Astrocyte (in vitro differentiated cells and primary cell): ENCODE measurements at regions not wholly inside any gene's neighbourhood (a gene's known extent, or its start where the extent isn't known, plus 50 kb on each side); places are given as distances from the start of the nearest gene placed in this dataset.

Experiments used
- DNase-seq: peaks from one replicate; pipeline ENCODE4 v3.0.0-alpha.2; 2010; ENCODE audit warnings: low read depth
- FAIRE-seq: peaks from 2 replicates; lab custom pipeline; 2011; peaks lifted over from hg19 to GRCh38; lab: Jason Lieb, UNC
- H2AFZ ChIP-seq: 2 replicates; pipeline ENCODE4 v1.6.0; 2012; ENCODE audit warnings: low read depth, low read length, inconsistent platforms
- H3K27ac ChIP-seq: 2 replicates; pipeline ENCODE4 v1.5.1; 2011; ENCODE audit warnings: low read depth, low read length, inconsistent platforms
- H3K27me3 ChIP-seq: 2 replicates; pipeline ENCODE4 v1.6.0; 2011; ENCODE audit warnings: low read length, inconsistent platforms; ENCODE audit not compliant: insufficient read depth
- H3K36me3 ChIP-seq: 2 replicates; pipeline ENCODE4 v1.5.1; 2011; ENCODE audit warnings: low read length, inconsistent platforms; ENCODE audit not compliant: insufficient read depth
- H3K4me1 ChIP-seq: 2 replicates; pipeline ENCODE4 v1.5.1; 2011; ENCODE audit warnings: low read length, inconsistent platforms; ENCODE audit not compliant: insufficient read depth
- H3K4me2 ChIP-seq: 2 replicates; pipeline ENCODE4 v1.6.0; 2012; ENCODE audit warnings: low read length, inconsistent platforms
- H3K4me3 ChIP-seq: 2 replicates; pipeline ENCODE4 v1.5.1; 2011; ENCODE audit warnings: low read depth, mild to moderate bottlenecking, low read length, inconsistent platforms; ENCODE audit not compliant: insufficient read depth
- H3K79me2 ChIP-seq: 2 replicates; pipeline ENCODE4 v1.6.0; 2012; ENCODE audit warnings: mild to moderate bottlenecking, low read length, inconsistent platforms; ENCODE audit not compliant: insufficient read depth
- H3K9ac ChIP-seq: 2 replicates; pipeline ENCODE4 v1.6.0; 2012; ENCODE audit warnings: mild to moderate bottlenecking, low read length, inconsistent platforms
- H3K9me3 ChIP-seq: 2 replicates; pipeline ENCODE4 v1.5.1; 2012; ENCODE audit warnings: low read depth, mild to moderate bottlenecking, low read length, inconsistent platforms; ENCODE audit not compliant: insufficient read depth
- H4K20me1 ChIP-seq: 2 replicates; pipeline ENCODE4 v1.6.0; 2012; ENCODE audit warnings: low read length, inconsistent platforms; ENCODE audit not compliant: insufficient read depth
- H3K27ac Mint-ChIP-seq: one replicate; pipeline ENCODE4 v1.8.0; 2021; ENCODE audit warnings: mild to moderate bottlenecking, mixed read lengths; ENCODE audit not compliant: unreplicated experiment
- H3K27me3 Mint-ChIP-seq: one replicate; pipeline ENCODE4 v1.8.0; 2021; ENCODE audit warnings: low read depth, mixed read lengths; ENCODE audit not compliant: unreplicated experiment
- H3K36me3 Mint-ChIP-seq: one replicate; pipeline ENCODE4 v1.8.0; 2021; ENCODE audit warnings: low read depth, mixed read lengths; ENCODE audit not compliant: unreplicated experiment
- H3K4me1 Mint-ChIP-seq: one replicate; pipeline ENCODE4 v1.8.0; 2021; ENCODE audit warnings: low read depth, mixed read lengths; ENCODE audit not compliant: unreplicated experiment
- H3K4me3 Mint-ChIP-seq: one replicate; pipeline ENCODE4 v1.8.0; 2021; ENCODE audit warnings: mild to moderate bottlenecking, moderate library complexity, mixed read lengths; ENCODE audit not compliant: unreplicated experiment
- H3K9me3 Mint-ChIP-seq: one replicate; pipeline ENCODE4 v1.8.0; 2021; ENCODE audit warnings: mild to moderate bottlenecking, mixed read lengths; ENCODE audit not compliant: unreplicated experiment
- CTCF ChIP-seq: IDR thresholded peaks from 2 replicates; pipeline ENCODE4 v1.5.1; 2011; ENCODE audit warnings: low read depth, mild to moderate bottlenecking, inconsistent platforms, low read length, moderate library complexity; ENCODE audit not compliant: insufficient read depth
- EZH2 ChIP-seq: IDR thresholded peaks from 2 replicates; pipeline ENCODE4 v1.6.1; 2012; ENCODE audit warnings: mild to moderate bottlenecking, low read length, inconsistent platforms; ENCODE audit not compliant: insufficient read depth

- no peak for TF ChIP-seq CTCF
- no peak for TF ChIP-seq EZH2
- Histone ChIP-seq H3K36me3 (no peaks in the 10 kb centered on the region), H3K27me3 (no peaks in the 10 kb centered on the region), H3K79me2 (no peaks in the 10 kb centered on the region), H4K20me1 (no peaks in the 10 kb centered on the region), H3K9me3 (no peaks in the 10 kb centered on the region), H3K4me3 (no peak overlapping the region), H3K4me1 (no peaks in the 10 kb centered on the region), H3K9ac (no peak overlapping the region), H2AFZ (no peak overlapping the region), H3K27ac (no peak overlapping the region), H3K4me2 (no peak overlapping the region)
- Mint-ChIP-seq H3K4me1 (peaks cover 9% of the 10 kb centered on the region), H3K4me3 (no peak overlapping the region), H3K36me3 (peaks cover 1% of the 10 kb centered on the region), H3K27me3 (no peaks in the 10 kb centered on the region), H3K27ac (no peak overlapping the region), H3K9me3 (no peaks in the 10 kb centered on the region)
- FAIRE-seq (no peak), DNase-seq (no peak)
Measured at GRCh38 chr2:144215207-144215606, 304.7 kb downstream of the ZEB2 start.

- Mint-ChIP-seq H3K27me3 (no peaks in the 10 kb centered on the region), H3K9me3 (no peaks in the 10 kb centered on the region), H3K27ac (no peak overlapping the region), H3K4me3 (no peak overlapping the region), H3K4me1 (peaks cover 9% of the 10 kb centered on the region), H3K36me3 (peaks cover 1% of the 10 kb centered on the region)
- no peaks in the 10 kb centered on the region for H3K79me2 ChIP-seq
- no peak for FAIRE-seq
- no peaks in the 10 kb centered on the region for H4K20me1 ChIP-seq
- no peak overlapping the region for H3K4me2 ChIP-seq
- no peaks in the 10 kb centered on the region for H3K4me1 ChIP-seq
- no peak for DNase-seq
- no peak for TF ChIP-seq EZH2
- TF ChIP-seq CTCF, result no peak
- no peaks in the 10 kb centered on the region for H3K36me3 ChIP-seq
- no peak overlapping the region for H3K27ac ChIP-seq
- no peaks in the 10 kb centered on the region for H3K27me3 ChIP-seq
- no peak overlapping the region for H3K9ac ChIP-seq
- no peaks in the 10 kb centered on the region for H3K9me3 ChIP-seq
- no peak overlapping the region for H2AFZ ChIP-seq
- H3K4me3 ChIP-seq, result no peak overlapping the region
Measured at GRCh38 chr2:144213797-144214196, 306.1 kb downstream of the ZEB2 start.

DNA sequence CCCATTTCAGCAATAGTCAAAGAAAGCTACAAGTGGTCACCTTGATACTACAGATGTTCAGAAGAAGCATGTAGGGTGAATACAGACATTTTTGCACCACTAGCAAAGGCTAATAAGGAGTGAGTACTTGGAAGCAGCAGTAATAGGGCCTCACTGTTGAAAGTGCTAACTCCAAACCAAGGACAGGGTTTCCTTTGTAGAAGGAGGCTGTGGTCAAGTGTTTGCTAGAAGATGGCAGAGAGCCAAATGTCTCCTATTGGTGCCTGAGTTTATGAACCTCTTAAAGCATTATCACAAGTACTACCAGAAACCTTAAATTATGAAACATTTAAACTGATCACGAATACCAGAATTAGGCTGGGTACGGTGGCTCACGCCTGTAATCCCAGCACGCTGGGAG, 308.1 kb downstream of the ZEB2 start:
- Mint-ChIP-seq H3K27me3 (no peaks in the 10 kb centered on the region), H3K27ac (no peak overlapping the region), H3K4me3 (no peak overlapping the region), H3K9me3 (no peaks in the 10 kb centered on the region), H3K4me1 (peaks cover 9% of the 10 kb centered on the region), H3K36me3 (peaks cover 1% of the 10 kb centered on the region)
- H3K27ac ChIP-seq, result no peak overlapping the region
- no peaks in the 10 kb centered on the region for H3K27me3 ChIP-seq
- H3K4me2 ChIP-seq, result no peak overlapping the region
- DNase-seq, result no peak
- no peak overlapping the region for H2AFZ ChIP-seq
- no peak for FAIRE-seq
- no peaks in the 10 kb centered on the region for H3K36me3 ChIP-seq
- H3K9ac ChIP-seq, result no peak overlapping the region
- H4K20me1 ChIP-seq, result no peaks in the 10 kb centered on the region
- H3K4me3 ChIP-seq, result no peak overlapping the region
- H3K79me2 ChIP-seq, result no peaks in the 10 kb centered on the region
- H3K4me1 ChIP-seq, result no peaks in the 10 kb centered on the region
- H3K9me3 ChIP-seq, result no peaks in the 10 kb centered on the region
- TF ChIP-seq CTCF (no peak), EZH2 (no peak)
